ENCODE measurements at regions not wholly inside any gene's neighbourhood (a gene's known extent, or its start where the extent isn't known, plus 50 kb on each side); places are given as distances from the start of the nearest gene placed in this dataset.

DNA sequence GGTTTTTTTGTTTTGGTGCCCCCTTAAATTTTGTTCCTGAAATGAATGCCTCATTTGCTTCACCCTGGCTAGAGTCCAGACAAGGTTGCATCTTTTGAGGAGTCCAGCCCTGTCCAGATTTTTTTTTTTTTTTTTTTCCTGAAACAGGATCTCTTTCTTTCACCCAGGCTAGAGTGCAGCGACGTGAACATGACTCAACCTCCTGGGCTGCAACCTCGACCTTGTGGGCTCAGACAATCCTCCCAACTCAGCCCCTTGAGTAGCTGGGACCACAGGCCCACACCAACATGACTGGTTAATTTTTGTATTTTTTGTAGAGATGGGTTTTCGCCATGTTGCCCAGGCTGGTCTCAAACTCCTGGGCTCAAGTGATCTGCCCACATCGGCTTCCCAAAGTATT lies 469.0 kb upstream of the BRINP1 start:
- Mint-ChIP-seq H3K4me3 (no peak overlapping the region), H3K36me3 (no peaks in the 10 kb centered on the region), H3K9me3 (peaks cover 0 to 11% (median 4%) of the 10 kb centered on the region in 7 donors), H3K4me1 (no peaks in the 10 kb centered on the region), H3K27ac (no peak overlapping the region), H3K27me3 (ENCODE audit: low read depth in 3 of 3) (peaks cover 0 to 1% (median 0%) of the 10 kb centered on the region in 3 donors)
- Histone ChIP-seq H3K79me2 (ENCODE audit: insufficient read depth, low read length) (no peaks in the 10 kb centered on the region), H3K9me3 (replicated peaks in 1 of 2; ENCODE audit: control insufficient read depth in 1 of 2, insufficient read depth in 1 of 2, low read length in 2 of 2) (peaks cover 0 to 4% of the 10 kb centered on the region in 2 donors), H4K20me1 (ENCODE audit: insufficient read depth, low read length) (no peaks in the 10 kb centered on the region), H3K4me3 (replicated peaks in 1 of 3; ENCODE audit: low read depth in 2 of 3, low read length in 3 of 3) (no peak overlapping the region), H3K27me3 (ENCODE audit: control insufficient read depth in 2 of 2, insufficient read depth in 2 of 2, low read length in 2 of 2) (no peaks in the 10 kb centered on the region), H2AFZ (ENCODE audit: insufficient read depth, low read depth, low read length, poor library complexity, severe bottlenecking) (no peak overlapping the region), H3K4me2 (replicated peaks; ENCODE audit: extremely low read depth, low read length, poor library complexity, severe bottlenecking) (no peak overlapping the region), H3K27ac (ENCODE audit: low read depth in 1 of 2, low read length in 2 of 2) (no peak overlapping the region), H3K36me3 (replicated peaks in 1 of 2; ENCODE audit: control insufficient read depth in 1 of 2, insufficient read depth in 2 of 2, low read length in 2 of 2) (no peaks in the 10 kb centered on the region), H3K4me1 (ENCODE audit: control insufficient read depth in 1 of 2, insufficient read depth in 2 of 2, low read length in 2 of 2) (no peaks in the 10 kb centered on the region), H3K9ac (ENCODE audit: insufficient read depth, low read length, poor library complexity, severe bottlenecking) (no peak overlapping the region)
- 87% methylated on average over 2 of the region's 5 CpGs for WGBS (ENCODE audit: insufficient coverage)
- TF ChIP-seq, protein P1, sequence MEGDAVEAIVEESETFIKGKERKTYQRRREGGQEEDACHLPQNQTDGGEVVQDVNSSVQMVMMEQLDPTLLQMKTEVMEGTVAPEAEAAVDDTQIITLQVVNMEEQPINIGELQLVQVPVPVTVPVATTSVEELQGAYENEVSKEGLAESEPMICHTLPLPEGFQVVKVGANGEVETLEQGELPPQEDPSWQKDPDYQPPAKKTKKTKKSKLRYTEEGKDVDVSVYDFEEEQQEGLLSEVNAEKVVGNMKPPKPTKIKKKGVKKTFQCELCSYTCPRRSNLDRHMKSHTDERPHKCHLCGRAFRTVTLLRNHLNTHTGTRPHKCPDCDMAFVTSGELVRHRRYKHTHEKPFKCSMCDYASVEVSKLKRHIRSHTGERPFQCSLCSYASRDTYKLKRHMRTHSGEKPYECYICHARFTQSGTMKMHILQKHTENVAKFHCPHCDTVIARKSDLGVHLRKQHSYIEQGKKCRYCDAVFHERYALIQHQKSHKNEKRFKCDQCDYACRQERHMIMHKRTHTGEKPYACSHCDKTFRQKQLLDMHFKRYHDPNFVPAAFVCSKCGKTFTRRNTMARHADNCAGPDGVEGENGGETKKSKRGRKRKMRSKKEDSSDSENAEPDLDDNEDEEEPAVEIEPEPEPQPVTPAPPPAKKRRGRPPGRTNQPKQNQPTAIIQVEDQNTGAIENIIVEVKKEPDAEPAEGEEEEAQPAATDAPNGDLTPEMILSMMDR (IDR thresholded peaks at IDR 0.05): no peak
- DNase-seq: no peak
- intact Hi-C loops (cut with micrococcal nuclease): no loop called here

- Histone ChIP-seq H3K36me3 (replicated peaks in 1 of 2; ENCODE audit: control insufficient read depth in 1 of 2, insufficient read depth in 2 of 2, low read length in 2 of 2) (no peaks in the 10 kb centered on the region), H3K4me3 (replicated peaks in 1 of 3; ENCODE audit: low read depth in 2 of 3, low read length in 3 of 3) (no peak overlapping the region), H2AFZ (ENCODE audit: insufficient read depth, low read depth, low read length, poor library complexity, severe bottlenecking) (no peak overlapping the region), H3K9me3 (replicated peaks in 1 of 2; ENCODE audit: control insufficient read depth in 1 of 2, insufficient read depth in 1 of 2, low read length in 2 of 2) (peaks cover 0 to 4% of the 10 kb centered on the region in 2 donors), H4K20me1 (ENCODE audit: insufficient read depth, low read length) (no peaks in the 10 kb centered on the region), H3K4me2 (replicated peaks; ENCODE audit: extremely low read depth, low read length, poor library complexity, severe bottlenecking) (no peak overlapping the region), H3K27me3 (ENCODE audit: control insufficient read depth in 2 of 2, insufficient read depth in 2 of 2, low read length in 2 of 2) (no peaks in the 10 kb centered on the region), H3K27ac (ENCODE audit: low read depth in 1 of 2, low read length in 2 of 2) (no peak overlapping the region), H3K9ac (ENCODE audit: insufficient read depth, low read length, poor library complexity, severe bottlenecking) (no peak overlapping the region), H3K79me2 (ENCODE audit: insufficient read depth, low read length) (no peaks in the 10 kb centered on the region), H3K4me1 (ENCODE audit: control insufficient read depth in 1 of 2, insufficient read depth in 2 of 2, low read length in 2 of 2) (no peaks in the 10 kb centered on the region)
- Mint-ChIP-seq H3K27me3 (ENCODE audit: low read depth in 3 of 3) (peaks cover 0 to 1% (median 0%) of the 10 kb centered on the region in 3 donors), H3K27ac (peak overlapping the region in 2 of 7 donors; percentile 4 to 28), H3K4me1 (no peaks in the 10 kb centered on the region), H3K9me3 (peaks cover 0 to 11% (median 4%) of the 10 kb centered on the region in 7 donors), H3K36me3 (no peaks in the 10 kb centered on the region), H3K4me3 (no peak overlapping the region)
- 100% methylated on average over 1 of the region's 3 CpGs for WGBS (ENCODE audit: insufficient coverage)
- TF ChIP-seq, protein P1 (IDR thresholded peaks at IDR 0.05): no peak
- intact Hi-C loops (cut with micrococcal nuclease): no loop called here
- DNase-seq: no peak
These were observed 466.8 kb upstream of the BRINP1 start for GRCh38 chr9:119836036-119836435.

Data from CD14-positive monocyte (primary cell).